B cell (primary cell): ENCODE measurements at regions not wholly inside any gene's neighbourhood (a gene's known extent, or its start where the extent isn't known, plus 50 kb on each side); places are given as distances from the start of the nearest gene placed in this dataset.
"Not testable (repeated sequence)": the region's sequence is repeated elsewhere in the genome, so short reads cannot be mapped to it uniquely, and the experiment has no call there.

ENCODE experiments used
- ATAC-seq: fragments of 200-7000 bp; cut with Tn5 transposase; one replicate; pipeline ENCODE4 v1.10.0; 2021; ENCODE audit warnings: low read depth, mild to moderate bottlenecking, moderate number of reproducible peaks, moderate library complexity
- CTCF ChIA-PET: fragments of 350-600 bp; sonication (Branson Sonifier 250); formaldehyde crosslinking; loops from one replicate; lab custom pipeline; 2021; ENCODE audit warnings: antibody characterized with exemption, inconsistent platforms; lab: Charles Lee
- POLR2A ChIA-PET: fragments of 350-600 bp; sonication (Branson Sonifier 250); formaldehyde crosslinking; loops from one replicate; lab custom pipeline; 2021; ENCODE audit warnings: antibody characterized with exemption; lab: Charles Lee
- DNase-seq: peaks from one replicate; pipeline ENCODE4 v3.0.0; 2013
- H2AFZ ChIP-seq: 2 replicates; pipeline ENCODE4 v1.6.1; 2012; ENCODE audit warnings: mild to moderate bottlenecking, low read depth, low read length; ENCODE audit not compliant: insufficient read depth, poor library complexity, severe bottlenecking
- H3K27ac ChIP-seq, 2 donors: 1 replicate in 1 of 2; 2 replicates in 1 of 2; pipeline ENCODE4 v1.5.1; 2012 to 2013; ENCODE audit warnings: low read length in 2 of 2, mild to moderate bottlenecking in 2 of 2, moderate library complexity in 1 of 2
- H3K27me3 ChIP-seq, 4 experiments: fragments of 200-600 bp in 1 of 4; sonication (generic) in 1 of 4; replicated peaks in 1 of 4; 1 replicate in 2 of 4; 2 replicates in 2 of 4; pipeline versions ENCODE4 v1.6.1 to v1.7.0; 2013 to 2016; ENCODE audit warnings: low read length in 3 of 4, mild to moderate bottlenecking in 2 of 4, mixed read lengths in 1 of 4, moderate library complexity in 1 of 4; ENCODE audit not compliant: insufficient read depth in 4 of 4, control insufficient read depth in 3 of 4; ENCODE audit errors: control extremely low read depth in 1 of 4
- H3K36me3 ChIP-seq, 2 experiments: replicated peaks in 1 of 2; 1 replicate in 1 of 2; 2 replicates in 1 of 2; pipeline versions ENCODE4 v1.6.1 to v1.7.1; 2013; ENCODE audit warnings: low read length in 1 of 2; ENCODE audit not compliant: insufficient read depth in 2 of 2, control insufficient read depth in 1 of 2; ENCODE audit errors: control extremely low read depth in 1 of 2, extremely low read depth in 1 of 2
- H3K4me1 ChIP-seq, 2 donors: fragments of 200-600 bp in 1 of 2; sonication (generic) in 1 of 2; 1 replicate in 1 of 2; 2 replicates in 1 of 2; pipeline versions ENCODE4 v1.5.1 to v1.6.1; 2013 to 2017; ENCODE audit warnings: low read length in 2 of 2; ENCODE audit not compliant: control insufficient read depth in 2 of 2, insufficient read depth in 2 of 2
- H3K4me2 ChIP-seq: replicated peaks from 2 replicates; pipeline ENCODE3; 2012; ENCODE audit warnings: mild to moderate bottlenecking, low read depth, low read length; ENCODE audit not compliant: poor library complexity, severe bottlenecking
- H3K4me3 ChIP-seq, 5 experiments: fragments of 200-600 bp in 1 of 5; sonication (generic) in 1 of 5; 1 replicate in 3 of 5; 2 replicates in 2 of 5; pipeline versions ENCODE4 v1.5.1 to v1.7.0; 2011 to 2016; ENCODE audit warnings: low read length in 4 of 5, mild to moderate bottlenecking in 4 of 5, low read depth in 2 of 5, control low read depth in 1 of 5, moderate library complexity in 1 of 5; ENCODE audit not compliant: insufficient read depth in 1 of 5; ENCODE audit errors: control extremely low read depth in 1 of 5, extremely low read depth in 1 of 5
- H3K79me2 ChIP-seq: fragments of 200-600 bp; sonication (generic); one replicate; pipeline ENCODE4 v1.6.0; 2016; ENCODE audit warnings: low read length; ENCODE audit not compliant: control insufficient read depth, insufficient read depth
- H3K9ac ChIP-seq: fragments of 200-600 bp; sonication (generic); 2 replicates; pipeline ENCODE4 v1.6.1; 2017; ENCODE audit warnings: mild to moderate bottlenecking, low read length, moderate library complexity
- H3K9me3 ChIP-seq, 3 donors: one replicate each; pipeline versions ENCODE4 v1.6.1 to v1.7.1; 2013; ENCODE audit warnings: low read length in 2 of 3; ENCODE audit not compliant: control insufficient read depth in 2 of 3, insufficient read depth in 1 of 3; ENCODE audit errors: control extremely low read depth in 1 of 3
- H4K20me1 ChIP-seq: 2 replicates; pipeline ENCODE4 v1.6.0; 2012; ENCODE audit warnings: mild to moderate bottlenecking, low read length; ENCODE audit not compliant: insufficient read depth, control insufficient read depth, poor library complexity, severe bottlenecking
- H3K27ac Mint-ChIP-seq: one replicate; pipeline ENCODE4 v1.8.0; 2021; ENCODE audit warnings: mixed read lengths
- H3K27me3 Mint-ChIP-seq: one replicate; pipeline ENCODE4 v1.8.0; 2021; ENCODE audit warnings: mixed read lengths
- H3K4me1 Mint-ChIP-seq: one replicate; pipeline ENCODE4 v1.8.0; 2021; ENCODE audit warnings: mixed read lengths
- H3K4me3 Mint-ChIP-seq: one replicate; pipeline ENCODE4 v1.8.0; 2021; ENCODE audit warnings: mixed read lengths
- H3K9me3 Mint-ChIP-seq: one replicate; pipeline ENCODE4 v1.8.0; 2022; ENCODE audit warnings: mixed read lengths; ENCODE audit not compliant: insufficient read depth
- WGBS: methylation state at CpG from one replicate; pipeline ENCODE4 v1.1.5; 2013; ENCODE audit warnings: missing lambda C conversion rate; ENCODE audit not compliant: insufficient coverage; 5-methylcytosine and 5-hydroxymethylcytosine counted together
- intact Hi-C: fragments of 100-400 bp; cut with micrococcal nuclease; formaldehyde crosslinking; loops from one replicate; pipeline ENCODE4 v1.10.0; 2022

GRCh38 chr3:125810010-125810409 lies 159.0 kb upstream of the ROPN1B start:
- H3K79me2 ChIP-seq, H3K9ac ChIP-seq, CTCF ChIA-PET, H3K4me2 ChIP-seq, intact Hi-C loops, H3K36me3 ChIP-seq, H3K4me1 Mint-ChIP-seq, H3K27ac ChIP-seq, ATAC-seq, DNase-seq, POLR2A ChIA-PET, H3K27ac Mint-ChIP-seq, H3K9me3 Mint-ChIP-seq, H3K4me3 ChIP-seq, H4K20me1 ChIP-seq, H2AFZ ChIP-seq, H3K4me1 ChIP-seq, H3K4me3 Mint-ChIP-seq, H3K27me3 ChIP-seq, H3K27me3 Mint-ChIP-seq: not testable (repeated sequence)
- H3K9me3 ChIP-seq, result peaks cover 0 to 19% (median 10%) of the 10 kb centered on the region in 3 donors
- 44% methylated on average over 2 of the region's 4 CpGs for WGBS

GRCh38 chr3:125822175-125822574 lies 146.8 kb upstream of the ROPN1B start:
- CTCF ChIA-PET, H3K27me3 Mint-ChIP-seq, H3K27ac Mint-ChIP-seq, H3K4me1 ChIP-seq, DNase-seq, H3K4me3 ChIP-seq, H3K4me2 ChIP-seq, ATAC-seq, H4K20me1 ChIP-seq, H3K27me3 ChIP-seq, H3K9ac ChIP-seq, H2AFZ ChIP-seq, POLR2A ChIA-PET, H3K36me3 ChIP-seq, H3K4me3 Mint-ChIP-seq, H3K27ac ChIP-seq, intact Hi-C loops, H3K79me2 ChIP-seq, H3K4me1 Mint-ChIP-seq, H3K9me3 Mint-ChIP-seq: not testable (repeated sequence)
- WGBS, result 28% methylated on average over 5 of the region's 5 CpGs
- peaks cover 0 to 10% (median 0%) of the 10 kb centered on the region in 3 donors for H3K9me3 ChIP-seq

GRCh38 chr3:125831005-125831750 lies 137.8 kb upstream of the ROPN1B start:
- H3K4me1 Mint-ChIP-seq, H3K79me2 ChIP-seq, H3K27ac Mint-ChIP-seq, H3K36me3 ChIP-seq, H3K4me3 Mint-ChIP-seq, ATAC-seq, CTCF ChIA-PET, H3K9ac ChIP-seq, H4K20me1 ChIP-seq, H3K4me3 ChIP-seq, H2AFZ ChIP-seq, H3K4me2 ChIP-seq, intact Hi-C loops, H3K4me1 ChIP-seq, H3K9me3 Mint-ChIP-seq, DNase-seq, POLR2A ChIA-PET, H3K9me3 ChIP-seq, H3K27me3 Mint-ChIP-seq, H3K27ac ChIP-seq, H3K27me3 ChIP-seq: not testable (repeated sequence)
- no CpG with 5 or more reads among the region's 2 CpGs for WGBS

- 100% methylated on average over 5 of the region's 8 CpGs for WGBS
- H3K36me3 ChIP-seq, H3K4me1 Mint-ChIP-seq, H3K4me3 ChIP-seq, H3K9me3 Mint-ChIP-seq, H3K4me1 ChIP-seq, DNase-seq, H3K27ac Mint-ChIP-seq, H3K4me2 ChIP-seq, H3K27ac ChIP-seq, H3K79me2 ChIP-seq, CTCF ChIA-PET, H2AFZ ChIP-seq, intact Hi-C loops, H3K27me3 ChIP-seq, ATAC-seq, H3K27me3 Mint-ChIP-seq, H3K9me3 ChIP-seq, H3K9ac ChIP-seq, H3K4me3 Mint-ChIP-seq, H4K20me1 ChIP-seq, POLR2A ChIA-PET: not testable (repeated sequence)
These were observed 133.4 kb upstream of the ROPN1B start for GRCh38 chr3:125835562-125835961.
